Urothelium cell line (cell line): ENCODE measurements at regions not wholly inside any gene's neighbourhood (a gene's known extent, or its start where the extent isn't known, plus 50 kb on each side); places are given as distances from the start of the nearest gene placed in this dataset.

ENCODE experiments used
- DNase-seq: peaks from one replicate; pipeline ENCODE4 v3.0.0; 2011; ENCODE audit warnings: low spot score, mixed read lengths
- FAIRE-seq: peaks from 2 replicates; lab custom pipeline; 2011; peaks lifted over from hg19 to GRCh38; lab: Jason Lieb, UNC

GRCh38 chr3:150106740-150107428 is 136.2 kb upstream of the PFN2 start:
- DNase-seq (peak; percentile 59), FAIRE-seq (no peak)

- no peak for DNase-seq
- no peak for FAIRE-seq
Measured at GRCh38 chr3:150105886-150106612, 135.4 kb upstream of the PFN2 start.

- FAIRE-seq (no peak), DNase-seq (no peak)
Measured at GRCh38 chr3:150105025-150105424, 134.3 kb upstream of the PFN2 start.

GRCh38 chr3:150104564-150104963 is 133.9 kb upstream of the PFN2 start:
- FAIRE-seq (no peak), DNase-seq (no peak)

- DNase-seq (no peak), FAIRE-seq (no peak)
Measured at GRCh38 chr3:150101016-150101415, 130.3 kb upstream of the PFN2 start.

- DNase-seq (no peak), FAIRE-seq (no peak)
Measured at GRCh38 chr3:150098621-150099020, 127.9 kb upstream of the PFN2 start.

- FAIRE-seq (no peak), DNase-seq (no peak)
Measured at GRCh38 chr3:150097588-150097890, 126.8 kb upstream of the PFN2 start.

- FAIRE-seq = no peak
Measured at GRCh38 chr3:150096700-150097587, 126.2 kb upstream of the PFN2 start.

GRCh38 chr3:150094150-150094933 is 123.6 kb upstream of the PFN2 start:
- DNase-seq (peak; percentile 70), FAIRE-seq (no peak)

More at GRCh38 chr3:150096700-150097587, 126.2 kb upstream of the PFN2 start:
- DNase-seq = no peak

- DNase-seq (no peak), FAIRE-seq (no peak)
Measured at GRCh38 chr3:150091626-150092025, 120.9 kb upstream of the PFN2 start.

GRCh38 chr3:150090877-150091276 is 120.2 kb upstream of the PFN2 start:
- DNase-seq (no peak), FAIRE-seq (no peak)

GRCh38 chr3:150090006-150090405 is 119.3 kb upstream of the PFN2 start:
- FAIRE-seq = no peak

GRCh38 chr3:150084128-150084527 is 113.4 kb upstream of the PFN2 start:
- DNase-seq (no peak), FAIRE-seq (no peak)

More at GRCh38 chr3:150090006-150090405, 119.3 kb upstream of the PFN2 start:
- DNase-seq = no peak

- FAIRE-seq (no peak), DNase-seq (no peak)
Measured at GRCh38 chr3:150083655-150084042, 113.0 kb upstream of the PFN2 start.

GRCh38 chr3:150082898-150083654 is 112.4 kb upstream of the PFN2 start:
- no peak for DNase-seq
- FAIRE-seq = no peak

- FAIRE-seq (no peak), DNase-seq (no peak)
Measured at GRCh38 chr3:150081084-150081483, 110.4 kb upstream of the PFN2 start.

GRCh38 chr3:150080058-150080730 is 109.5 kb upstream of the PFN2 start:
- DNase-seq = no peak
- FAIRE-seq = no peak

- peak; percentile 66 for DNase-seq
Measured at GRCh38 chr3:150079029-150079739, 108.5 kb upstream of the PFN2 start.

More at GRCh38 chr3:150079029-150079739, 108.5 kb upstream of the PFN2 start:
- FAIRE-seq = no peak
